HL-60 (cell line): ENCODE measurements at regions not wholly inside any gene's neighbourhood (a gene's known extent, or its start where the extent isn't known, plus 50 kb on each side); places are given as distances from the start of the nearest gene placed in this dataset.

Experiments
- DNase-seq, 2 experiments: peaks; one replicate each; pipeline ENCODE4 v3.0.0-alpha.2; 2010 to 2020; ENCODE audit warnings: low read depth in 1 of 2, low spot score in 1 of 2
- H3K27ac ChIP-seq: fragments of 250-450 bp; sonication (Bioruptor Pico); replicated peaks from 2 replicates; pipeline ENCODE4 v1.5.1; 2020; ENCODE audit warnings: mild to moderate bottlenecking, moderate library complexity
- H3K27me3 ChIP-seq: fragments of 250-450 bp; sonication (Bioruptor Pico); 2 replicates; pipeline ENCODE4 v1.5.1; 2021; ENCODE audit warnings: mild to moderate bottlenecking, moderate library complexity; ENCODE audit not compliant: insufficient read depth, poor library complexity, severe bottlenecking
- H3K4me3 ChIP-seq: replicated peaks from 2 replicates; pipeline ENCODE4 v1.5.1; 2011; ENCODE audit warnings: mild to moderate bottlenecking, control low read depth, low read length; ENCODE audit not compliant: insufficient read depth
- CTCF ChIP-seq: IDR thresholded peaks from one replicate; pipeline ENCODE4 v1.5.1; 2011; ENCODE audit warnings: low read length, control low read depth, inconsistent platforms; ENCODE audit not compliant: insufficient read depth
- GABPA ChIP-seq: IDR thresholded peaks from 2 replicates; pipeline ENCODE4 v1.6.1; 2012; ENCODE audit warnings: low read depth
- POLR2AphosphoS5 ChIP-seq: IDR thresholded peaks from 2 replicates; pipeline ENCODE4 v1.6.1; 2012; ENCODE audit warnings: low read depth
- SPI1 ChIP-seq: IDR thresholded peaks from 2 replicates; pipeline ENCODE4 v1.6.1; 2012; ENCODE audit warnings: low read depth, mild to moderate bottlenecking, borderline replicate concordance
- TF ChIP-seq, protein P1 (sequence below): IDR thresholded peaks from 2 replicates; pipeline ENCODE4 v1.6.1; 2012; ENCODE audit warnings: low read depth; ENCODE audit not compliant: insufficient replicate concordance

GRCh38 chr13:73732350-73732749 is 401.9 kb downstream of the KLF12 start:
- H3K4me3 ChIP-seq: no peak overlapping the region
- no peak for TF ChIP-seq GABPA
- TF ChIP-seq, protein P1, sequence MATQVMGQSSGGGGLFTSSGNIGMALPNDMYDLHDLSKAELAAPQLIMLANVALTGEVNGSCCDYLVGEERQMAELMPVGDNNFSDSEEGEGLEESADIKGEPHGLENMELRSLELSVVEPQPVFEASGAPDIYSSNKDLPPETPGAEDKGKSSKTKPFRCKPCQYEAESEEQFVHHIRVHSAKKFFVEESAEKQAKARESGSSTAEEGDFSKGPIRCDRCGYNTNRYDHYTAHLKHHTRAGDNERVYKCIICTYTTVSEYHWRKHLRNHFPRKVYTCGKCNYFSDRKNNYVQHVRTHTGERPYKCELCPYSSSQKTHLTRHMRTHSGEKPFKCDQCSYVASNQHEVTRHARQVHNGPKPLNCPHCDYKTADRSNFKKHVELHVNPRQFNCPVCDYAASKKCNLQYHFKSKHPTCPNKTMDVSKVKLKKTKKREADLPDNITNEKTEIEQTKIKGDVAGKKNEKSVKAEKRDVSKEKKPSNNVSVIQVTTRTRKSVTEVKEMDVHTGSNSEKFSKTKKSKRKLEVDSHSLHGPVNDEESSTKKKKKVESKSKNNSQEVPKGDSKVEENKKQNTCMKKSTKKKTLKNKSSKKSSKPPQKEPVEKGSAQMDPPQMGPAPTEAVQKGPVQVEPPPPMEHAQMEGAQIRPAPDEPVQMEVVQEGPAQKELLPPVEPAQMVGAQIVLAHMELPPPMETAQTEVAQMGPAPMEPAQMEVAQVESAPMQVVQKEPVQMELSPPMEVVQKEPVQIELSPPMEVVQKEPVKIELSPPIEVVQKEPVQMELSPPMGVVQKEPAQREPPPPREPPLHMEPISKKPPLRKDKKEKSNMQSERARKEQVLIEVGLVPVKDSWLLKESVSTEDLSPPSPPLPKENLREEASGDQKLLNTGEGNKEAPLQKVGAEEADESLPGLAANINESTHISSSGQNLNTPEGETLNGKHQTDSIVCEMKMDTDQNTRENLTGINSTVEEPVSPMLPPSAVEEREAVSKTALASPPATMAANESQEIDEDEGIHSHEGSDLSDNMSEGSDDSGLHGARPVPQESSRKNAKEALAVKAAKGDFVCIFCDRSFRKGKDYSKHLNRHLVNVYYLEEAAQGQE: no peak
- TF ChIP-seq SPI1: no peak
- TF ChIP-seq CTCF: no peak
- no peak for TF ChIP-seq POLR2AphosphoS5
- no peak overlapping the region for H3K27ac ChIP-seq
- DNase-seq: no peak
- H3K27me3 ChIP-seq: peaks cover 5% of the 10 kb centered on the region

- peaks cover 5% of the 10 kb centered on the region for H3K27me3 ChIP-seq
- TF ChIP-seq, protein P1: no peak
- TF ChIP-seq SPI1: no peak
- no peak for TF ChIP-seq CTCF
- TF ChIP-seq POLR2AphosphoS5: no peak
- TF ChIP-seq GABPA: no peak
- H3K27ac ChIP-seq: no peak overlapping the region
- DNase-seq: no peak
- H3K4me3 ChIP-seq: no peak overlapping the region
These were observed 402.6 kb downstream of the KLF12 start for GRCh38 chr13:73731564-73731963.

DNA sequence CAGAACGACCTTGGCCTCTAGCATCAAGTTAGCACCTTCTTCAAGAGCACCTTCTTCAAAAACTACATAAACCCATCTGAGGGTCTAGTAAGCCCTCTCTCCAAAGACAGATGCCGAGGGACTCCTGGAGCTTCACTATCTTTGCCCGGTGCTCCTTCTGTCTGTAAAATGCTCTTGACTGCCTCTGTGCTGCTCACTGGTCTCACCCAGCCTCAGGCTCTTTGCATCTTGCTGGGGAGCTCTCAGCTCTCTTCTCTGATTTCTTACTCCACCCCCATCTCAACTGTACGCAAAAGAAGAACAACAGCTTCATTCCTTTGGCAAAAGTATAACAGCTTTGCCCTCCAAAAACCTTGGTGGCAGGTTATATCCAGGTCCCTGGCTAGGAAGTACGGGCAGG is 404.2 kb downstream of the KLF12 start:
- DNase-seq: no peak
- Histone ChIP-seq H3K27ac (no peak overlapping the region), H3K27me3 (peaks cover 5% of the 10 kb centered on the region), H3K4me3 (no peak overlapping the region)
- TF ChIP-seq CTCF (no peak), POLR2AphosphoS5 (no peak), GABPA (no peak), SPI1 (no peak)
- TF ChIP-seq, protein P1: no peak
